ENCODE measurements at regions not wholly inside any gene's neighbourhood (a gene's known extent, or its start where the extent isn't known, plus 50 kb on each side); places are given as distances from the start of the nearest gene placed in this dataset.

DNA sequence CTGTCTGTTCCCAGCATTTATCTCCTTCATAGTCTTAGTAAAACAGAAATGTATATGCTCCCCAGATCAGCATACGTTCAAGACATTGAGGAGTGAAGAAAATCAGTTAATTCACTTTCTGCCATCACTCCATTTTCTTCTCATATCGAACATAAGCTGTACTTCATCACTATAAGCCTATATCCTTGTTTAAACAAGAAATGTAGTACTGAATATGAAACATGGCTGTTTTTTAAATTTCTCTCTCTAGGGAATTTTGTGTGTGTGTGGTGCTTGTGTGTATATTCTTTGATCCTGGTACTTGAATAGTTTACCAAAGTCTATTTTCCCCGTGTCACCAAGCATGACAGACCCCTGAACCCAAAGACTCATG lies 107.1 kb downstream of the HFE start:
- Histone ChIP-seq H3K27ac (ENCODE audit: low read depth in 1 of 2, low read length in 2 of 2) (peak overlapping the region in 1 of 2 donors; percentile 81), H3K4me1 (ENCODE audit: insufficient read depth, low read length) (peaks cover 23% of the 10 kb centered on the region), H3K9me3 (ENCODE audit: control insufficient read depth in 1 of 2, insufficient read depth in 1 of 2, low read length in 2 of 2) (no peaks in the 10 kb centered on the region), H3K4me3 (ENCODE audit: low read length) (no peak overlapping the region), H3K36me3 (ENCODE audit: insufficient read depth, low read length) (no peaks in the 10 kb centered on the region), H3K27me3 (ENCODE audit: control insufficient read depth in 1 of 2, insufficient read depth in 2 of 2, low read length in 2 of 2) (no peaks in the 10 kb centered on the region)
- CTCF ChIA-PET = interaction anchor here (1.1 to 6.4 kb wide), 7 partner anchors 11 to 76 kb away, joined by 3 to 37 read pairs (median 4); a partner anchor contains a TSS
- no peaks in the 10 kb centered on the region for H3K9me3 Mint-ChIP-seq
- H3K4me3 Mint-ChIP-seq = peak overlapping the region; percentile 94
- peaks cover 36% of the 10 kb centered on the region for H3K36me3 Mint-ChIP-seq (ENCODE audit: low read depth)
- POLR2A ChIA-PET = interaction anchor here (0.6 to 21.3 kb wide), 22 partner anchors 8 to 1700 kb away, joined by 3 to 1838 read pairs (median 126); a partner anchor contains a TSS
- ATAC-seq (ENCODE audit: poor library complexity) (no peak), DNase-seq (no peak)
- TF ChIP-seq CTCF (IDR thresholded peaks at IDR 0.05) = no peak
- peaks cover 48% of the 10 kb centered on the region for H3K4me1 Mint-ChIP-seq (ENCODE audit: low read depth)
- H3K27ac Mint-ChIP-seq = peak overlapping the region; percentile 97
- H3K27me3 Mint-ChIP-seq = no peaks in the 10 kb centered on the region
- intact Hi-C loops (cut with DNase I, micrococcal nuclease) = no loop called here

GRCh38 chr6:26194816-26195375 lies 107.7 kb downstream of the HFE start:
- intact Hi-C loops (cut with DNase I, micrococcal nuclease) = loop anchor here in 1 of 2 experiments (1.0 to 5.0 kb wide), 4 partner anchors 9 to 168 kb away; a partner anchor contains a TSS
- Mint-ChIP-seq H3K36me3 (ENCODE audit: low read depth) (peaks cover 40% of the 10 kb centered on the region), H3K27ac (peak overlapping the region; percentile 97), H3K9me3 (no peaks in the 10 kb centered on the region), H3K27me3 (no peaks in the 10 kb centered on the region), H3K4me1 (ENCODE audit: low read depth) (peaks cover 53% of the 10 kb centered on the region), H3K4me3 (peak overlapping the region; percentile 94)
- Histone ChIP-seq H3K4me3 (ENCODE audit: low read length) (peak overlapping the region; percentile 75), H3K27me3 (ENCODE audit: control insufficient read depth in 1 of 2, insufficient read depth in 2 of 2, low read length in 2 of 2) (no peaks in the 10 kb centered on the region), H3K4me1 (ENCODE audit: insufficient read depth, low read length) (peaks cover 24% of the 10 kb centered on the region), H3K9me3 (ENCODE audit: control insufficient read depth in 1 of 2, insufficient read depth in 1 of 2, low read length in 2 of 2) (no peaks in the 10 kb centered on the region), H3K27ac (ENCODE audit: low read depth in 1 of 2, low read length in 2 of 2) (peak overlapping the region; percentile 81 to 87), H3K36me3 (ENCODE audit: insufficient read depth, low read length) (no peaks in the 10 kb centered on the region)
- no peak for TF ChIP-seq CTCF (IDR thresholded peaks at IDR 0.05)
- ChIA-PET POLR2A (interaction anchor here (0.6 to 21.3 kb wide), 36 partner anchors 9 to 1699 kb away, joined by 3 to 1838 read pairs (median 84); a partner anchor contains a TSS), CTCF (interaction anchor here (0.6 to 6.4 kb wide), 11 partner anchors 10 to 103 kb away, joined by 3 to 37 read pairs (median 4); a partner anchor contains a TSS)
- ATAC-seq (ENCODE audit: poor library complexity) = no peak
- DNase-seq = no peak

DNA sequence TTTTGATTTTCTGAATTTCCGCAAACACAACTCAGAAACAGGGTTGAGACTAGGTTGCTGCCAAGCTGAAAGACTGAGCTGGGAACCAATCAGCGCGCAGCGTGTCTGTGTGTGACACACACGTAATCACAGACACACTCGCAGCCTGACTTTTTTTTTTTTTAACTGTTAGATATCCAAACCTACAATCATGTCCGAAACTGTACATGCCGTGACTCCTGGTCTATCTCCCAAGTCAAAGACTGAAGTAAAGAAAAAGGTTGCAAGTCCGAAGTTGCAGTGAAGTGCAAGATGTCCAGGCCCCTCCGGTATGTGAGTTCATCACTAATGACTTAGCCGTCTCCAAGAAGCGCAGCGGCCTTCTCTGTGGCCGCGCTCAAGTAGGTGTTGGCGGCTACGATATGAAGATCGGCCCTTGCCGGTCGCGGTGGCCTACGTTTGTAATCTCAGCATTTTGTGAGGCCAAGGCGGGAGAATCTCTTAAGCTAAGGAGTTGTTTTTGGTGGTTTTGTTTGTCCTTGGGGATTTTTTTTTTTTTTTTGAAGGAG lies 108.2 kb downstream of the HFE start:
- Histone ChIP-seq H3K27me3 (ENCODE audit: control insufficient read depth in 1 of 2, insufficient read depth in 2 of 2, low read length in 2 of 2) (no peaks in the 10 kb centered on the region), H3K4me1 (ENCODE audit: insufficient read depth, low read length) (peaks cover 26% of the 10 kb centered on the region), H3K9me3 (ENCODE audit: control insufficient read depth in 1 of 2, insufficient read depth in 1 of 2, low read length in 2 of 2) (no peaks in the 10 kb centered on the region), H3K36me3 (ENCODE audit: insufficient read depth, low read length) (no peaks in the 10 kb centered on the region), H3K27ac (ENCODE audit: low read depth in 1 of 2, low read length in 2 of 2) (peak overlapping the region; percentile 81 to 87), H3K4me3 (ENCODE audit: low read length) (peak overlapping the region; percentile 75)
- peaks cover 40% of the 10 kb centered on the region for H3K36me3 Mint-ChIP-seq (ENCODE audit: low read depth)
- no peak for TF ChIP-seq CTCF (IDR thresholded peaks at IDR 0.05)
- ChIA-PET POLR2A (interaction anchor here (0.6 to 21.3 kb wide), 37 partner anchors 9 to 1698 kb away, joined by 3 to 1838 read pairs (median 84); a partner anchor contains a TSS), CTCF (interaction anchor here (0.6 to 6.4 kb wide), 11 partner anchors 10 to 103 kb away, joined by 3 to 37 read pairs (median 4); a partner anchor contains a TSS)
- H3K4me3 Mint-ChIP-seq = peak overlapping the region; percentile 94
- DNase-seq (peak; percentile 66 to 96 (median 81)), ATAC-seq (ENCODE audit: poor library complexity) (peak; percentile 49)
- H3K27me3 Mint-ChIP-seq = no peaks in the 10 kb centered on the region
- H3K4me1 Mint-ChIP-seq (ENCODE audit: low read depth) = peaks cover 58% of the 10 kb centered on the region
- no peaks in the 10 kb centered on the region for H3K9me3 Mint-ChIP-seq
- H3K27ac Mint-ChIP-seq = peak overlapping the region; percentile 97
- intact Hi-C loops (cut with DNase I, micrococcal nuclease) = loop anchor here in 1 of 2 experiments (1.0 to 5.0 kb wide), 4 partner anchors 9 to 168 kb away; a partner anchor contains a TSS

Measured in CD4-positive, alpha-beta T cell (primary cell).